ELR (cell line): ENCODE measurements at regions not wholly inside any gene's neighbourhood (a gene's known extent, or its start where the extent isn't known, plus 50 kb on each side); places are given as distances from the start of the nearest gene placed in this dataset.
A peak's percentile ranks its signal among the peaks of the same experiment; 100 is the strongest.

ENCODE experiments used
- DNase-seq: peaks from one replicate; pipeline ENCODE4 v3.0.0-alpha.2; 2015; ENCODE audit warnings: low read depth

DNA sequence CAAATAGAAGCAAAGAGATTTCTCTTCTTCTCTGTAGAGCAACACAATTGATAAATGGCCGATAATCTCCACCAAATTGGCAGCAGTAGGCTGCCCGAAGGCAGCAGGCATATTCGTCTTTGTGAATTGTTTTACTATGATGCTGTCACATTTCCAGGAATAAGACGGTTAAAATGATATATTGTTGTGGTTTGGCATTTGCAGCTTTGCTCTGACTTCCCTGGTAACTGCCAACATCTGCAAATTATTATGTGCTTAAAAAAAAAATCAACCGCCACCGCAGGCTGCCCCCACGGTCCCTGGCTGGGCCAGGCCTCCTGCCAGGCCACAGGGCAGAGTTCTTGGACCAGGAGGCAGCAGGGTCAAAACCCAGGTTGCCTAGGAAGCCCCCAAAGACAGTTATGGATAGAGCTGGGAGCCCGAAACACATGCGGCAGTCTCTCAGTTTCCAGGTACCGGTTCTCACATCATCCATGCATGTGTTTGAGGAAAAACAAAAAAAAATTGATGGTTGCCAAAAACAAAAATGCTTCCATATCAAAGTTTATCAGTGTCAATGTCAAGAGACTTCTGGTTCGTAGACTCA is 179.3 kb downstream of the ETS2 start:
- DNase-seq, result peak; percentile 60

DNA sequence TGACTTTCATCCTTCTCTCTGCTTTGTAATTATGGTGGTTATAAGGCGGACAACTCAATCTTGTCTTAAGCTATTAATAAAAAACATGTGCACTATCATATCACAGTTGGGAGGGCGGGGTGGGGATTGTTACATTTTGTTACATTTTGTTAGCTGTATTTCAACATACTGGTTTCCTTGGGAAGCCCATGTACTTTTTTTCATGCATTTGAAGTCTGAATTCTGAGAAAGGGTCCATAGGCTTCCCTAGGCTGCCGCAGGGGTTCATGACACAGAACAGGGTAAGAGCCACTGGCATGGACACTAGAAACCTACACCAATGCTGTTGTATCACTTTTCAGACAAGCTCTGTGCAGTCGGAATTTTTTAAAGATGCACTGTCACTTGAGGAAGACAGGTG is 178.8 kb downstream of the ETS2 start:
- no peak for DNase-seq

DNA sequence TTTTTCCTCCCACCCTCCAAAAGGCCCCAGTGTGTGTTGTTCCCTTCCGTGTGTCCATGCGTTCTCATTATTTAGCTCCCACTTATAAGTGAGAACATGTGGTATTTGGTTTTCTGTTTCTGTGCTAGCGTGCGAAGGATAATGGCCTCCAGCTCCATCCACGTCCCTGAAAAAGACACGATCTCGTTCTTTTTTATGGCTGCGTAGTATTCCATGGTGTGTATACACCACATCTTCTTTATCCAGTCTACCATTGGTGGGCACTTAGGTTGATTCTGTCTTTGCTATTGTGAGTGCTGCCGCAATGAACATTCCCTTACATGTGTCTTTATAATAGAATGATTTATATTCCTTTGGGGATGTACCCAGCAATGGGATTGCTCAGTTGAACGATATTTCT is 177.8 kb downstream of the ETS2 start:
- no peak for DNase-seq

DNA sequence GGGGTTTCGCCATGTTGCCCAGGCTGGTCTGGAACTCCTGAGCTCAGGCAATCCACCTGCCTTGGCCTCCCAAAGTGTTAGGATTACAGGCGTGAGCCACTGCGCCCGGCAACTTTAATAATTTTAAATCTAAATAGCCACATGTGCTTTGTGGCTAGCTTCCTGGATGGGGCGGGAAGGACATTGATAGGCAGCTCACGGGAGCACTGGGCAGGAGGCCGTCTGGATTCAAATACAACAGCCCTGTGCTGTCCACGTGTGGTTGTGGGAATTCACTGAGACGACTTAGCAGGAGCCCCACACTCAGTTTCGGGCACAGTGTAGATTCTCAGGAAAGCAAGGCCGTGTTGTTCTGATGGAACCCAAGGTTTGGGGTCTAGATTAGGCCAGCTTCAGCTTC is 177.1 kb downstream of the ETS2 start:
- DNase-seq, result no peak

DNA sequence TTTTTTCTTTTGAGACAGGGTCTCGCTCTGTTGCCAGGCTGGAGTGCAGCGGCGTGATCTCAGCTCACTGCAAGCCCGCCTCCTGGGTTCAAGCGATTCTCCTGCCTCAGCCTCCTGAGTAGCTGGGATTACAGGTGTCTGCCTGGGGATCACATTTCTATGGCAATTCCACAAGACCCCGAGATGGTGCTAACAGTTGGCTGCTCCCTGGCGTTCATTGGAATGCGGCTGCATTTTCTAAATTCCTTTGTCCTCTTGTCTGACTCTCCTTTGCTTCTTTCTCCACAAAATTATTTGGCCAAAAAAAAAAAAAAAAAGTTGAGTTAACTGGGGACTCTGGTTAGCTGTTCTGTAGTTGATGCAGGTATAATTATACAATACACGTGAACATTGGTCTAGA is 176.4 kb downstream of the ETS2 start:
- DNase-seq, result peak; percentile 37

DNA sequence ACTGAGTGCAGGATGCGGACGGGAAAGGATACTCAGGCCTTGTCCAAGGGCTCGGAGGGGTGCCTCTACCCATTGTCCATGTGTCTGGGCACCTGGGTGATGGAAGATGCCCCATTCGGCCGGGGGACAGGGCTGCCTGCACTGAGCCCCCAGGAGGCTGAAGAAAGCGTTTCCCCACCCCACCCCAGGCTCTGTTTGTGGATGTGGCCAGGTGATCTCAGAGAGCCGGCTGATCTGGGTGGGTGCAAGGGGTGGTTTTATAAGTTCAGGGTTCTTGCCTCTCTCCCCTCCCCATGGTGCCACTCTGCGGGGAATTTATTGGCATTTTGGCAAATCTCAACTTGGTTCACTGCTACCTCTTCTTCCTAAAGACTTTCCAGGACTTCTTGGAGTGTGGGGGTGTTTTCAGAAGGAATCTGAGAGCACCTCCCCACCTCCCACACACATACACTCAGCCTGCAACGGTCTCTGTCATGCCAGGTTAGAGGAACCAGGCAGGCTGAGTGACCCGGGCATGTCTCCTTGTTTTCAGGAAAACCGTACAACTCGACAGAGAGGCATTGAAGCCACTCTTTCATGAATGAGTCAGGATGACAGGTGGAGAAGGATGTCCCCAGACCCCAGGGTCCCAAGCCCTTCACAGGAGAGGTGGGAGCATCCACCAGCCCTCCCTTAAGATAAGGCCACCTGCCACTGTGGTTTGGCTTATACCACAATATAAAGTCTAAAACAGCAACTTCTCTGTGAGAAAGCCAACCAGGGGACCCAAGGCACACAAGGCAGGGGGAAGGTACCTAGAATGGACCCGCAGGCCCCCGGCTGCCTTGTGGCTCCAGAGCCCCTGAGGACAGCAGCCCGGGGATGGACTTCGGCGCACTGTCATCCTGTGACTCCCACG is 174.9 kb downstream of the ETS2 start:
- no peak for DNase-seq

DNA sequence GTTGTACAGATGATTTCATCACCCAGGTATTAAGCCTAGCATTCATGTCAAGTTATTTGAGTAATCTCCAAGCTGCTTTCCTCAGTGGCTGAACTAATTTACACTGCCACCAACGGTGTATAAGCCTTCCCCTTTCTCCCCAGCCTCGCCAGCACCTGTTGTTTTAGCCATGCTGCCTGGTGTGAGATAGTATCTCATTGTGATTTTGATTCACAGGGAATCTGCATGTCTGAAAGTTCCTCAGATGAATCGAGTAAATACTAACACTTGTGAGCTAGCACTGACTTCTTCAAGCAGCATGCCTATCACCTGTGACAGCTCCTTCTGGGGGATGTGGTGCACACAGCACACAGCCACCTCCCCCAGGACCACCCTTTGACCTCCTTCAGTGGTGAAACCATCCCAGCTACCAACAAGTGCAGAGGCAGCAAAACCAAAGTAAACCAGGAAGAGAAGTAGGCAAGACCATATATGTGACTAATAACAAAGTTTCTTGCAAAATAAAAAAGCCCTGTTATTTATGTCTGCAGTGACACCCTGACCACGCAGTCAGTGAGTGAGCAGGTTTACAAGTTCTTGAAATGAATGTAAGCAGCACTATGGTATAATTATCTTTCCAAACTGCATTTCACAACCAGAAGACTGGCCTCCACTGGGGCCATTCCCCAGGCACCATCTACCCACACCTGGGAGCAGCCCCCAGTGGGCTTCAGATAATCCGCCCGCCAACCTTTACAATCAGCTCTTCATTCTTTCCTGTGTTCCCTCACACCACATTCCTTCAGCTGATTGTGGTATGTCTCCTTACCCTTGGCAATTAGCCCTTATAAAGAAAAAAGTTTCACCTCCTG is 173.8 kb downstream of the ETS2 start:
- peak; percentile 43 for DNase-seq

DNA sequence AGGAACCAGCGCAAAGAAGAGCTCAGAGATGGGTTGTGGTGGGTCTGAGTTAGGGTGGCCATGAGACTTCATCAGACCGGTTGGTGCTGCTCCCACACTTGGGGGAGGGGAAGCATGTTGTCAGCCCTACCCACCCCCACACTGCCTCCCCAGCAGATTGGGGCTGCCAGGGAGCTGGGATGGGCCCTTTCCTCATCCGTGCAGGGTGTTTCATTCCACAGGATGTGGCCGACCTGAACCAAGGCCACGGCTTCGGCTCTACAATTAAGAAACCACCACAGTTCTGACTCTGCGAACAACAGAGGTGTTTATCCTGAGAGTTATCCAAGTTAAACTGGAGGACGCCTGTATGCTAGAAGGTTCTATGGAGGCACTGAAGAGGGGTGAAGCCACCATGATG is 171.2 kb downstream of the ETS2 start:
- no peak for DNase-seq

DNA sequence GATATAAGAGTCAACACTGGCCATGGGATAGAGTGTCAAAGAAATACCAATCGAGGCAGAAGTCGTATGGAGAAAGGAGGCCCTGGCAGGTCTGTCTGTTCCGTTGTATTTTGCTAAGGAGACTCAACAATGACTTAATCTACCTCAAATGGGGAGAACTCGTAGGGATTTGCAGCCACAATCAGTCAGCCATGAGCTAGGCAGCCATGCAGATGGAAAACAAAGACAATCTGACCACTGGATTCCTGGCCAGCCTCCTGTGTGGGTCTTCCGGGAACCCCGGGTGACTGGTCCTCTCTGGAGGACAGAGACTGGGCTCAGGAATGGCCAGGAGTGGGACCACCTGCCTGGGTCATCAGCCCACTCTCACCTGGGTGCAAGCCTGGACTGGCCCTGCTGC is 167.8 kb downstream of the ETS2 start:
- DNase-seq, result no peak

DNA sequence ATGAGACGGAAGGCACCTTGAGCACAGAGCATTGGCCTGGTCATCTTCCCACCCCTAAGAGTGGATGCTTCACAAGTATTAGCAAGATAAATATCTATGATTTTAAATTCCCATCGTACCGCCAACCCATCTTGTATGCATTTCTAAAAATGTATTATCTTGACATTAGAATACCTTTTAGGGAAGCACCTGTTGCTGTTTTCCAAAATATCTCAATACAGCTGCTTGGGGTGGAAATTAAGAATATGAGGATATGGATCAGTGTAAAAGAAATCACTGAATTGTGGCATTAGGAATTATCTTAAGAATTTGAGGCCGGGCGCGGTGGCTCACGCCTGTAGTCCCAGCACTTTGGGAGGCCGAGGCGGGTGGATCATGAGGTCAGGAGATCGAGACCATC is 166.3 kb downstream of the ETS2 start:
- DNase-seq, result no peak

DNA sequence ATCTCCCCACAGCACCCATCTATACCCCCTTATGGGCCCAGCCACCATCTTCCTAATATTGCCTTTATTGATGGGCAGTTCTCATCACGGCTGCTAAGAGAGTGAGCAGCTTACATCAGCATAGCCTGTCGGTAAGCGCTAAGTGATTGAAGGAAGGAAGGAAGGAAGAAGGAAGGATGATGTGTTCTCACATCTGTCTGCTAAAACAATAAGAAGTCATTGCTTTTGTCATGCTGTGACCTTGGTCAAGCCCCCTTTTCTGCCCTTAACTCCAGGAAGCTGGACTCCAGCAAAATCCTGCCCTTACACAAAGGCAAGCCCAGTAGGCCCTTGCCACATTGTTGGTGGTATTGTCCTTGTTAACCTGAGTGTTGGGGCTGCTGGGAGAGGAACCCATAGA is 165.0 kb downstream of the ETS2 start:
- no peak for DNase-seq

DNA sequence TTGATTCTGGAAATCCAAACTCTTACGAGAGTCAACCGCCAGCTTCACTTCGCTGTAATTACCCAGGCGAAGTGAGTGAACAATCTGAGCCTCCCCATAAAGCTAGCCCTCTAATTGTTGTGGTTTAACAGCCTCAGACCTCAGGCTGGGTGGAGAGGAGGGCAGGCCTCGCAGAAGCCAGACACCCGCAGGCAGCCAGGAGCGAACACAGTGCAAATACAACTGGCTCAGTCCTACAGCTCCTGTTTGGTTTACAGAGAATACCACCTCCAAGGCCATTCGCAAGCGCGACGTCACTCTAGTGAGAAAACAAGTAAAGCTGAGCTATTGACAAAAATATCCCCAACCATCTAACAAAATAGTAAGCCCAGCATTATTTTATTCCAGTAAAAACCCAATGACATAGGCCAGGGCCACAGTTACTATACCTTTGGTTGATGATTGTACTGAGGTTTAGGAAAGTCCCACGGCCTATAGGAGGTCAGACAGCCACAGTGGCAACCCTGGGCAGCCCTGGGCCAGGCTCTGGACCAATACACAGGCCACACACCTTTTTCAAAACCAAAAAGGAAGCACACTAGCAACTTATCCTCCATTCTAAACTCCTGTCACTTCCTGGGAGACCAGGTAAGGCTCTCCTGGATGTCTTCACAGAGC is 163.3 kb downstream of the ETS2 start:
- no peak for DNase-seq

DNA sequence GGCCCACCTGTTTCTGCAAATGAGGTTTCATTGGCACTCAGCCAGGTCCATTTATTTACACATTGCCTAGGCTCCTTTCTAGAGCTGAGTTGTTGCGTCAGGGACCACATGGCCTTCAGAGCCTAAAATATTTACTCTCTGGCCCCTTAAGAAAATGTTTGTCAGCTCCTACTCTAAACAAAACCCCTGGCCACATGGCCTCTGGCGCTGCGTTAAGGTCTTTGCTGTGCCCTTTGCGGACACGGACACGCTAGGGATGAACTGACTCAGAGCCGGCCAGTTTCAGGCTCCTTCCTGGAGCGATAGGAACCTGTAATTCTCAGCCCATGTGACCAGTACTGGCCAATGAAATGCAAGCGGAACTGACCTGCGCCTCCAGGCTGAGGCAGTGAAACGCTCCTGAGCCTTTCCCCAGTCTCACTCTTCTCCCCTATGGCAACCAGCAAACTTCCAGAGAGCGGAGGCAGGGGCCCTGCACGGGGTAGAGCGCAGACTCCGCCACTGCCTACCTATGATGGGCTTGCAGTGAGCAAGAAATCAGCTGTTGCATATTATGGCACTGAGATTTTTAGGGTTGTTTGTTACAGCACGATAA is 160.3 kb downstream of the ETS2 start:
- DNase-seq, result peak; percentile 78

DNA sequence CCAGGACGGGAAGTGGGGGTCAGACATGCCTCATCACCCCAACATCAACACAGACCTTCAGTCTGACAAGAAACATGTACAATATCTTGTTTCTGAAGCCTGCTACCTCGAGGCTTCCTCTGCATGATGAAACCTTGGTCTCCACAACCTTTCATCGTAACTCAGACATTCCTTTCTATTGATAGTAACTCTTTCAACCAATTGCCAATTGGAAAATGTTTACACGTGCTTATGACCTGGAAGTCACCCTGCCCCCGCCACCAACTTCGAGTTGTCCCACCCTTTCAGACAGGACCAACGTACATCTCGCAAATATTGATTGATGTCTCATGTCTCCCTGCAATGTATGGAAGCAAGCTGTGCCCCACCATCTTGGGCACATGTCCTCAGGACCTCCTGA is 159.5 kb downstream of the ETS2 start:
- peak; percentile 61 for DNase-seq

DNA sequence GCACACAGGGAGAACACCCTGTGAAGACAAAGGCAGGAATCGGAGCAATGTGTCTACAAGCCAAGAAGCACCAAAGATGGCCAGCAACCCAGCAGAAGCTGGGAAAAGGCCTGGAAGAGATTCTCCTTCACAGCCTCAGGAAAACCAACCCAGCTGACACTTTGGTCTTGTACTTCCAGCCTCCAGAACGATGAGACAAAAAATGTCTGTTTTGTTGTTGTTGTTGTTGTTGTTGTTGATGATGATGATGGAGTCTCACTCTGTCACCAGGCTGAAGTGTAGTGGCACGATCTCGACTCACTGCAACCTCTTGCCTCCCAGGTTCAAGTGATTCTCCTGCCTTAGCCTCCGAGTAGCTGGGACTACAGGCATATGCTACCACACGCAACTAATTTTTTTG is 157.3 kb downstream of the ETS2 start:
- no peak for DNase-seq

DNA sequence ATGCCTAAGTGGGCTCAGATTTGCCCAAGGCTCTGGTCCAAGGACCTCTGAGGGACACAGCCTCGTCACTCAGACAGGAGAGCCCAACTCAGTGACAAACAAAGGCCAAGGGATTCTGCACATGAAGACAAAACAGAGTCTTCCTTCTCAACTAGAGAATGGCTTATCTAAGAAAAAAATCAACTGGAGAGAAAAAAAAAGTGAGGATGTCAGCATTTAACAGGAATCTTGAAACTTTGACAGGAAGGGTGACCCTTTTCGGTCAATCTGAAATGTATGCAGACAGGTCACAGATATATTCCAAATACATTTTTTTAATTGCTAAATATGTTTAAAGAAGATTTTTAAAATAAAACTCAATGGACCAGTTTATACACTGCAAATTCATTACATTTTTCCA is 154.5 kb downstream of the ETS2 start:
- no peak for DNase-seq

DNA sequence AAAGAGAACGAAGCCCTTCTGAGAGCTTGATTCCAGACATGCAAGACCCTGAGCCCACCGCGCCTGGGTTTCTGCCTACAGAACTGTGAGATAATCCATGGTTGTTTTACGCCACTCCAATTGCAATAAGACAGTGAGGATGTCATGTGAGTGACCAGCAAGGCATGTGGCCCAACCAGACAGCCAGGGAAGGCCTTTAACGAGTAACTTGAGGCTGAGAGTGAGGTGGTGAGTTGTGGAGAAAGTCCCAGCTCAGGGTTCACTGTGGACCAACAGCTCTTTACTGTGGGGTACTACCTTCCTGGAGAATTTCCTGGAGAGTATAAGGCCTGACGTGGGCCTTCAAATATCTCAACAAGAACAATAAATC is 153.9 kb downstream of the ETS2 start:
- DNase-seq, result no peak

DNA sequence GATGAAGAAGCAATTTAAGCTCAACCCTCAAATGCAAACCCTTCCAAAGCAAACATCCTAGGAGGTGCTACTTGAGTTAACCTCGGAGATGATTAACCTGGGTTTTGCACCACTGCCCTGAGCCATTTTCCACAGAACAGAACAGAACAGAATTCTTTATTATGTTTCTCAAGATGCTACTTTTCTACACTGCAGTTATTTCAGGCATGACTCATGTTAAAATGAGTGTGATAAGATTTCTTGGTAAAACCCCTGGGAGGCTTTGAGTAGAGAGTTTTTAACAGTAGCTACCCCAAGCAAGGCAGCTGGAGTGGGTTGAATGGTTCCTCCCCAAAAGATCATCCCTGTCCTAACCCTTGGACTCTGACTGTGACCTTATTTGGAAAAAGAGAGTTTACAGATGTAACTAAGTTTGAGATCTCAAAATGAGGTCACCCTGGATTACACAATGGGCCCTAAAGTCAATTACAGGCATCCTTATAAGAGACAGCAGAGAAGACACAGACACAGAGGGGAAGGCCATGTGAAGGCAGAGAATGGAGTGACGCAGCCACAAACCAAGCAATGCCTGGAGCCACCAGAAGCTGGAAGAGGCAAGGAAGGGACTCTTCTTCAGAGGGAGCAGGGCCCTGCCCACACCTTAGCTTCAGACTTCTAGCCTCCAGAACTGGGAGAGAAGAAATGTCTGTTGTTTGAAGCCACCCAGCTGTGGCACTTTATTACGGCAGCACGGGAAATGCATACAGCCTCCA is 153.4 kb downstream of the ETS2 start:
- peak; percentile 52 for DNase-seq

DNA sequence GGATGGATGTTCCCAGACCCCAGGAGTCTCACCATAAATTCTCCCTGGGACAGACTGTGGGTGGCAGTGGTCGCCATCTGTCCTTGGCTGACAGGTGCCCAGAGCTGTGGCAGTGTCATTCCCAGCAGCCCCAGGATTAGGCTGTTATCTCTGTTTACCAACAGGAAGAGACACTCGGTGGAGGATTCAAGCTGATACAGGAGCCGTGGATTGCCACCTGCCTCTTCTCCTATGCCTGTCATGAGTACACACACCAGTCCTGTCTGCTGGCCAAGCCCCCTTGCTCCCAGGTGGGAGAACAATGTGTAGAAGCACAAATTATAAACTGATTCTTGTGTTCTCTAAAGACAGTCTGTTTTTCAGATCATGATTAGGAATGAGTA is 152.6 kb downstream of the ETS2 start:
- no peak for DNase-seq

DNA sequence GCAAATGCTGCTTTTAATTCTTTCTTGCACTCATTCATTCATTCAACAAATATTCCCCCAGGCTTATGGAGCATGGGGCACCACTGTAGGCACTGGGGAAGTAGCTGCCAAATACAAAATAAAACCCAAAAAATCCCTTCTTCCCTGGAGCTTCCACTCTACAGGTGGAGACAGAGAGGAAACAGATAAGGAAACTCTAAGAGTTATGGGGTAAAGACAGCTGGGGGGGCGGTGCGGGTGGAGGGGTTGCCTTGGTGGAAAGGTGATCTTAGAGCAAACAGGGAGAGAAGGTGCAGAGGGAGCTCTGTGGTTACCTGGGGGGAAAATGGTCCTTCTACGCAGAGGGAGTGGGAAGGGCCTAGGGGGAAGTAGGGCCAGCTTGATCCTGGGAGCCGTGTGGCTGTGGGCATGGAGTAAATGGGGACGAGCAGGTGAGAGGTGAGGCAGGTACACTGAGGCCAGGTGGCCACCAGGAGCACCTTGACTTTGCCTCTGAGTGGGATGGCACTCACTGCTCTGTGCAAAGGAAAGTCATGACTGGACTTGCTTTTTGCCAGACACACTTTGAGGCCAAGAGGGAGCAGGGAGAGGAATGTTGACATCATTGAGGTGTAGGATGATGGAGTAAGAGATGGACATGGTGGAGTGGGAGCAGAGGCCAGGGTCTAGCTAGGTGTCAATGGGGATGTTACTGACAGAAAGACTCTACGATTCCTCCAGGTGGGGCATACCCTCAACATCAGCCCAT is 152.0 kb downstream of the ETS2 start:
- no peak for DNase-seq
